ENCODE measurements at regions not wholly inside any gene's neighbourhood (a gene's known extent, or its start where the extent isn't known, plus 50 kb on each side); places are given as distances from the start of the nearest gene placed in this dataset.

GRCh38 chrX:18036394-18036793 is 175.3 kb upstream of the RAI2 start (continued):
- TF ChIP-seq ZBTB40 (IDR thresholded peaks at IDR 0.05), result no peak
- no peak for TF ChIP-seq ZBTB40 (CRISPR knock-in tag; IDR thresholded peaks at IDR 0.05)
- TF ChIP-seq ZNF513 (CRISPR knock-in tag; conservative IDR thresholded peaks at IDR 0.05), result no peak
- TF ChIP-seq RFX3 (CRISPR knock-in tag; IDR thresholded peaks at IDR 0.05), result no peak
- TF ChIP-seq ZMYM4 (CRISPR knock-in tag; IDR thresholded peaks at IDR 0.05), result no peak
- no peak for TF ChIP-seq HOXA7 (CRISPR knock-in tag; IDR thresholded peaks at IDR 0.05)
